Upper lobe of left lung (tissue), 6 donors: ENCODE measurements at regions not wholly inside any gene's neighbourhood (a gene's known extent, or its start where the extent isn't known, plus 50 kb on each side); places are given as distances from the start of the nearest gene placed in this dataset.

Experiments used
- ATAC-seq, 2 donors: fragments of 200-7000 bp; cut with Tn5 transposase; one replicate each; pipeline ENCODE4 v1.9.1; 2022; ENCODE audit warnings: mild to moderate bottlenecking in 2 of 2, moderate library complexity in 2 of 2; ENCODE audit not compliant: low FRiP score in 2 of 2
- DNase-seq, 2 donors: peaks; one replicate each; pipeline ENCODE4 v3.0.0-alpha.2; 2019 to 2020
- H3K27ac ChIP-seq, 4 donors: fragments of 200-600 bp; sonication (generic); one replicate each; pipeline ENCODE4 v1.5.1; 2016 to 2019
- H3K27me3 ChIP-seq, 4 donors: fragments of 200-600 bp; sonication (generic); one replicate each; pipeline ENCODE4 v1.5.1; 2017 to 2019
- H3K36me3 ChIP-seq, 4 donors: fragments of 200-600 bp; sonication (generic); one replicate each; pipeline ENCODE4 v1.5.1; 2016 to 2019
- H3K4me1 ChIP-seq, 4 donors: fragments of 200-600 bp; sonication (generic); one replicate each; pipeline ENCODE4 v1.5.1; 2018 to 2019
- H3K4me3 ChIP-seq, 4 donors: fragments of 200-600 bp; sonication (generic); one replicate each; pipeline ENCODE4 v1.5.1; 2017 to 2019; ENCODE audit warnings: mild to moderate bottlenecking in 2 of 4, moderate library complexity in 1 of 4
- H3K9me3 ChIP-seq, 4 donors: fragments of 200-600 bp; sonication (generic); one replicate each; pipeline ENCODE4 v1.5.1; 2018 to 2019
- CTCF ChIP-seq, 6 experiments: fragments of 450-650 bp in 4 of 6; fragments of 200-600 bp in 2 of 6; sonication (generic) in 2 of 6; IDR thresholded peaks; one replicate each; pipeline ENCODE4 v1.5.1; 2016 to 2019; ENCODE audit warnings: antibody characterized with exemption in 6 of 6
- EP300 ChIP-seq, 4 donors: sonication (generic); formaldehyde crosslinking; IDR thresholded peaks; one replicate each; pipeline ENCODE4 v1.5.1; 2017; ENCODE audit warnings: antibody characterized with exemption in 4 of 4, control low read depth in 2 of 4
- POLR2A ChIP-seq, 4 donors: fragments of 450-650 bp; IDR thresholded peaks; one replicate each; pipeline ENCODE4 v1.5.1; 2016 to 2017; ENCODE audit warnings: antibody characterized with exemption in 4 of 4, mild to moderate bottlenecking in 2 of 4
- POLR2AphosphoS5 ChIP-seq, 2 donors: sonication (generic); formaldehyde crosslinking; IDR thresholded peaks; one replicate each; pipeline ENCODE4 v1.5.1; 2017; ENCODE audit warnings: antibody characterized with exemption in 2 of 2
- WGBS, 2 donors: methylation state at CpG; one replicate each; pipeline ENCODE4 v1.1.5; 2017 to 2018; 5-methylcytosine and 5-hydroxymethylcytosine counted together
- donor health status: DM: no; HTN: no; CAD: no; lungs with moderate emphysema.
- donor health status: DM: no; HTN: yes; CAD: no; lungs with severe emphysema.

DNA sequence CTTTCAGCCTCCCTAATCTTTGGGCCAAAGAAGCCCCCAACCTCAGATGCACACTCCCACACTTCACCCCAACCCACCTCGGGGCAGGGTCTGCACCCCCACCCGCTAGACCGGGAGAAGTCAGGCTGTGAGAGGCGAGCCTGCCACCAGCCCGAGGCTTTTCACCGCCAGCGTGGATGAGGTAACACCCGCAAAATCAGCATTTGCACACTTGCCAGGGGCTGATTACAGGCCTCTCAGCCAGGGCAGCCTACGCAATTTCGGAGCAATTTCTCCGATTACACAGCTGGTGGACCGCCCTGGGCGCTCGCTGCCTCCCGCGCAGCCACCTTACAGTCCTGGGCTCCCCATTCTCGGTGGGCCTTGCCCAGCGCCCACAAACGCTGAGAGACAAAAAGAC is 68.5 kb downstream of the FOXD1 start:
- Histone ChIP-seq H3K36me3 (no peaks in the 10 kb centered on the region), H3K27me3 (peaks cover 0 to 46% (median 22%) of the 10 kb centered on the region in 4 donors), H3K27ac (no peak overlapping the region), H3K4me1 (peaks cover 10 to 21% (median 15%) of the 10 kb centered on the region in 4 donors), H3K4me3 (no peak overlapping the region), H3K9me3 (peaks cover 12 to 15% (median 14%) of the 10 kb centered on the region in 4 donors)
- 38 to 47% methylated on average over 8 to 17 of the region's 19 CpGs for WGBS, 2 donors
- TF ChIP-seq EP300 (IDR thresholded peaks at IDR 0.05) = no peak
- no peak for TF ChIP-seq POLR2A (IDR thresholded peaks at IDR 0.05)
- TF ChIP-seq POLR2AphosphoS5 (IDR thresholded peaks at IDR 0.05) = no peak
- no peak for TF ChIP-seq CTCF (IDR thresholded peaks at IDR 0.05)
- ATAC-seq (peak in 1 of 2 donors; percentile 41), DNase-seq (peak in 1 of 2 donors; percentile 40)

DNA sequence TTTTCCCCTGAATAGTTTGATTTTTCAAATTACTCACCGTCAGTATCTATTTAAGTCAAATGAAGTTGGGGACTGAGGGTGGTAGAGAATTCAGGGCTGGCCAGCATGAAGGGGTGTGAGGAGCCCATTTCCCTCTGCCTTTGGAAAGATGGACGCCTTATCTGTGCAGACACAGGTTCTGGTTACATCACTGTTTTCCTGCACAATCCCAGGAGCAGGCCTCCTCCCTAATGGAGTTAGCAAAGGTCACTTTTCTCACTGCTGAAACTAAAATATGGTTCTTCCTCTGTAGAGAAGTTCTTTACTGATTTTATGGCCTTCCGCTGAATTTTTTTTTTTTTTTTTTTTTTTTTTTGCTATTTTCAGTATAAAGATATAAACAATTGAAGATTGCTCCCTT is 69.1 kb downstream of the FOXD1 start:
- Histone ChIP-seq H3K27me3 (peaks cover 0 to 46% (median 22%) of the 10 kb centered on the region in 4 donors), H3K4me1 (peaks cover 10 to 21% (median 15%) of the 10 kb centered on the region in 4 donors), H3K27ac (no peak overlapping the region), H3K9me3 (peaks cover 6 to 9% (median 8%) of the 10 kb centered on the region in 4 donors), H3K4me3 (no peak overlapping the region), H3K36me3 (no peaks in the 10 kb centered on the region)
- ATAC-seq (no peak), DNase-seq (no peak)
- no peak for TF ChIP-seq CTCF (IDR thresholded peaks at IDR 0.05)
- no peak for TF ChIP-seq POLR2AphosphoS5 (IDR thresholded peaks at IDR 0.05)
- TF ChIP-seq EP300 (IDR thresholded peaks at IDR 0.05) = no peak
- TF ChIP-seq POLR2A (IDR thresholded peaks at IDR 0.05) = no peak
- WGBS, 2 donors = 79 to 89% methylated on average over 3 of the region's 3 CpGs

- DNase-seq (no peak), ATAC-seq (no peak)
- H3K27me3 ChIP-seq = peaks cover 0 to 46% (median 22%) of the 10 kb centered on the region in 4 donors
- 77 to 89% methylated on average over 1 of the region's 1 CpG for WGBS, 2 donors
- no peak overlapping the region for H3K27ac ChIP-seq
- H3K36me3 ChIP-seq = no peaks in the 10 kb centered on the region
- no peak for TF ChIP-seq CTCF (IDR thresholded peaks at IDR 0.05)
- no peak for TF ChIP-seq POLR2A (IDR thresholded peaks at IDR 0.05)
- no peak for TF ChIP-seq EP300 (IDR thresholded peaks at IDR 0.05)
- no peak for TF ChIP-seq POLR2AphosphoS5 (IDR thresholded peaks at IDR 0.05)
- H3K9me3 ChIP-seq = peaks cover 0 to 2% (median 1%) of the 10 kb centered on the region in 4 donors
- H3K4me3 ChIP-seq = no peak overlapping the region
- H3K4me1 ChIP-seq = peaks cover 10 to 21% (median 15%) of the 10 kb centered on the region in 4 donors
Observed at GRCh38 chr5:73378765-73379164, 69.8 kb downstream of the FOXD1 start.

GRCh38 chr5:73378070-73378469 is 70.5 kb downstream of the FOXD1 start:
- Histone ChIP-seq H3K4me3 (no peak overlapping the region), H3K4me1 (peaks cover 10 to 21% (median 15%) of the 10 kb centered on the region in 4 donors), H3K36me3 (no peaks in the 10 kb centered on the region), H3K27ac (no peak overlapping the region), H3K27me3 (peaks cover 0 to 42% (median 22%) of the 10 kb centered on the region in 4 donors), H3K9me3 (no peaks in the 10 kb centered on the region)
- DNase-seq (no peak), ATAC-seq (no peak)
- TF ChIP-seq POLR2A (IDR thresholded peaks at IDR 0.05) = no peak
- TF ChIP-seq CTCF (IDR thresholded peaks at IDR 0.05) = no peak
- TF ChIP-seq POLR2AphosphoS5 (IDR thresholded peaks at IDR 0.05) = no peak
- TF ChIP-seq EP300 (IDR thresholded peaks at IDR 0.05) = no peak
- 25 to 34% methylated on average over 5 of the region's 5 CpGs for WGBS, 2 donors

GRCh38 chr5:73376618-73377170 is 71.9 kb downstream of the FOXD1 start:
- Histone ChIP-seq H3K4me1 (peaks cover 3 to 14% (median 7%) of the 10 kb centered on the region in 4 donors), H3K36me3 (no peaks in the 10 kb centered on the region), H3K9me3 (no peaks in the 10 kb centered on the region), H3K4me3 (no peak overlapping the region), H3K27me3 (peaks cover 0 to 29% (median 10%) of the 10 kb centered on the region in 4 donors), H3K27ac (no peak overlapping the region)
- ATAC-seq = no peak
- WGBS, 2 donors = 73 to 81% methylated on average over 3 of the region's 3 CpGs
- TF ChIP-seq CTCF (IDR thresholded peaks at IDR 0.05) = no peak
- TF ChIP-seq POLR2A (IDR thresholded peaks at IDR 0.05) = no peak
- no peak for TF ChIP-seq POLR2AphosphoS5 (IDR thresholded peaks at IDR 0.05)
- no peak for TF ChIP-seq EP300 (IDR thresholded peaks at IDR 0.05)
- no peak for DNase-seq
